HL-60 (cell line): ENCODE measurements at regions not wholly inside any gene's neighbourhood (a gene's known extent, or its start where the extent isn't known, plus 50 kb on each side); places are given as distances from the start of the nearest gene placed in this dataset.

Source experiments
- DNase-seq, 2 experiments: peaks; one replicate each; pipeline ENCODE4 v3.0.0-alpha.2; 2010 to 2020; ENCODE audit warnings: low read depth in 1 of 2, low spot score in 1 of 2
- H3K27ac ChIP-seq: fragments of 250-450 bp; sonication (Bioruptor Pico); replicated peaks from 2 replicates; pipeline ENCODE4 v1.5.1; 2020; ENCODE audit warnings: mild to moderate bottlenecking, moderate library complexity
- H3K27me3 ChIP-seq: fragments of 250-450 bp; sonication (Bioruptor Pico); 2 replicates; pipeline ENCODE4 v1.5.1; 2021; ENCODE audit warnings: mild to moderate bottlenecking, moderate library complexity; ENCODE audit not compliant: insufficient read depth, poor library complexity, severe bottlenecking
- H3K4me3 ChIP-seq: replicated peaks from 2 replicates; pipeline ENCODE4 v1.5.1; 2011; ENCODE audit warnings: mild to moderate bottlenecking, control low read depth, low read length; ENCODE audit not compliant: insufficient read depth
- CTCF ChIP-seq: IDR thresholded peaks from one replicate; pipeline ENCODE4 v1.5.1; 2011; ENCODE audit warnings: low read length, control low read depth, inconsistent platforms; ENCODE audit not compliant: insufficient read depth
- GABPA ChIP-seq: IDR thresholded peaks from 2 replicates; pipeline ENCODE4 v1.6.1; 2012; ENCODE audit warnings: low read depth
- POLR2AphosphoS5 ChIP-seq: IDR thresholded peaks from 2 replicates; pipeline ENCODE4 v1.6.1; 2012; ENCODE audit warnings: low read depth
- REST ChIP-seq: IDR thresholded peaks from 2 replicates; pipeline ENCODE4 v1.6.1; 2012; ENCODE audit warnings: low read depth; ENCODE audit not compliant: insufficient replicate concordance
- SPI1 ChIP-seq: IDR thresholded peaks from 2 replicates; pipeline ENCODE4 v1.6.1; 2012; ENCODE audit warnings: low read depth, mild to moderate bottlenecking, borderline replicate concordance

GRCh38 chr3:80040067-80040466 lies 272.3 kb upstream of the ROBO1 start:
- no peak overlapping the region for H3K27ac ChIP-seq
- no peaks in the 10 kb centered on the region for H3K27me3 ChIP-seq
- DNase-seq = no peak
- no peak for TF ChIP-seq GABPA
- TF ChIP-seq REST = no peak
- no peak for TF ChIP-seq CTCF
- TF ChIP-seq POLR2AphosphoS5 = no peak
- TF ChIP-seq SPI1 = no peak
- H3K4me3 ChIP-seq = no peak overlapping the region

- Histone ChIP-seq H3K27ac (no peak overlapping the region), H3K27me3 (no peaks in the 10 kb centered on the region), H3K4me3 (no peak overlapping the region)
- DNase-seq = no peak
- no peak for TF ChIP-seq POLR2AphosphoS5
- no peak for TF ChIP-seq CTCF
- TF ChIP-seq SPI1 = no peak
- TF ChIP-seq GABPA = no peak
- no peak for TF ChIP-seq REST
Observed at GRCh38 chr3:80036176-80036575, 268.4 kb upstream of the ROBO1 start.

GRCh38 chr3:80035021-80035420 lies 267.2 kb upstream of the ROBO1 start:
- H3K27me3 ChIP-seq = no peaks in the 10 kb centered on the region
- H3K4me3 ChIP-seq = no peak overlapping the region
- DNase-seq = no peak
- TF ChIP-seq REST = no peak
- no peak for TF ChIP-seq POLR2AphosphoS5
- TF ChIP-seq GABPA = no peak
- no peak for TF ChIP-seq CTCF
- no peak for TF ChIP-seq SPI1
- no peak overlapping the region for H3K27ac ChIP-seq
